ENCODE measurements at regions not wholly inside any gene's neighbourhood (a gene's known extent, or its start where the extent isn't known, plus 50 kb on each side); places are given as distances from the start of the nearest gene placed in this dataset.

DNA sequence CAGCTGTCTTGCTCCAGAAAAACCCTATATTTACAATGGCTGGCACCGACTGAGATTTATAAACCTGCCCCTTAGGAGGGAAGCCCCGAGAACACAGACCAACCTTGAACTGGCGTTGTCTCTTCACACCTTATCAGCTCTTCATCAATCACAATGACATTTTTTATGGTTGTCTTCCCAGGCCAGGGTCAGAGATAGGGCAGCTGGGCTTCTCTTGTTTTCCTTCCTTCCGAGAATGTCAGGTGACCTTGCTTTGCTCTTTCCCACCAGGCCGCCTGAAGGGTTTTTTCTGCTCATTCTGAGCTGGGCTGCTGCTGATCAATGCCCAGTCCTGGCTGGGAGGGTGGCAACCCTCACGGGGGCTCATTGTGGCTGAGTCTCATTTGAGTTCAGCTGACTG is 619.1 kb downstream of the CCDC171 start:
- Histone ChIP-seq H2AFZ (ENCODE audit: low read length) (no peak overlapping the region), H3K56ac (ENCODE audit: insufficient read length, low read depth, low read length) (no peak overlapping the region)

More for the DNA sequence above, 619.1 kb downstream of the CCDC171 start:
- Histone ChIP-seq H2AK5ac (ENCODE audit: insufficient read length, low read length) (no peak overlapping the region), H2BK5ac (ENCODE audit: insufficient read length, low read length) (no peak overlapping the region), H3K79me2 (ENCODE audit: insufficient read depth, low read length) (no peaks in the 10 kb centered on the region), H2BK12ac (ENCODE audit: insufficient read length, low read depth, low read length) (no peak overlapping the region), H3K4me1 (ENCODE audit: insufficient read depth, low read length) (no peaks in the 10 kb centered on the region), H4K8ac (replicated peaks; ENCODE audit: insufficient read length, low read depth, low read length) (no peak overlapping the region), H4K20me1 (ENCODE audit: control insufficient read depth, insufficient read depth, insufficient read length) (no peaks in the 10 kb centered on the region), H4K91ac (ENCODE audit: insufficient read length, low read depth, low read length) (no peak overlapping the region), H3K4me2 (ENCODE audit: insufficient read depth, insufficient read length, low read length) (no peak overlapping the region), H3K27me3 (ENCODE audit: insufficient read depth, low read length) (no peaks in the 10 kb centered on the region), H2BK20ac (ENCODE audit: low read depth, low read length, poor library complexity, severe bottlenecking) (no peak overlapping the region), H3K79me1 (ENCODE audit: insufficient read depth, low read depth, low read length, poor library complexity, severe bottlenecking) (no peaks in the 10 kb centered on the region), H3K4ac (ENCODE audit: low read depth, low read length) (no peak overlapping the region), H2BK120ac (ENCODE audit: low read depth, low read length, poor library complexity, severe bottlenecking) (no peak overlapping the region), H4K5ac (ENCODE audit: insufficient read length, low read depth, low read length) (no peak overlapping the region), H3K23me2 (ENCODE audit: insufficient read length, low read depth, low read length, poor library complexity, severe bottlenecking) (no peaks in the 10 kb centered on the region), H3K23ac (ENCODE audit: insufficient read length, low read depth, low read length) (no peak overlapping the region), H3K14ac (ENCODE audit: insufficient read depth, low read length) (no peak overlapping the region), H3T11ph (ENCODE audit: low read length) (no peak overlapping the region), H3K9me3 (ENCODE audit: control insufficient read depth, low read depth, low read length) (no peaks in the 10 kb centered on the region), H3K9ac (ENCODE audit: extremely low read depth, insufficient read length, low read length) (no peak overlapping the region), H2BK15ac (ENCODE audit: low read depth, low read length) (no peak overlapping the region), H3K18ac (ENCODE audit: insufficient read length, low read depth, low read length) (no peak overlapping the region), H3K27ac (ENCODE audit: insufficient read length, low read depth, low read length) (no peak overlapping the region)
- TF ChIP-seq, protein P1, sequence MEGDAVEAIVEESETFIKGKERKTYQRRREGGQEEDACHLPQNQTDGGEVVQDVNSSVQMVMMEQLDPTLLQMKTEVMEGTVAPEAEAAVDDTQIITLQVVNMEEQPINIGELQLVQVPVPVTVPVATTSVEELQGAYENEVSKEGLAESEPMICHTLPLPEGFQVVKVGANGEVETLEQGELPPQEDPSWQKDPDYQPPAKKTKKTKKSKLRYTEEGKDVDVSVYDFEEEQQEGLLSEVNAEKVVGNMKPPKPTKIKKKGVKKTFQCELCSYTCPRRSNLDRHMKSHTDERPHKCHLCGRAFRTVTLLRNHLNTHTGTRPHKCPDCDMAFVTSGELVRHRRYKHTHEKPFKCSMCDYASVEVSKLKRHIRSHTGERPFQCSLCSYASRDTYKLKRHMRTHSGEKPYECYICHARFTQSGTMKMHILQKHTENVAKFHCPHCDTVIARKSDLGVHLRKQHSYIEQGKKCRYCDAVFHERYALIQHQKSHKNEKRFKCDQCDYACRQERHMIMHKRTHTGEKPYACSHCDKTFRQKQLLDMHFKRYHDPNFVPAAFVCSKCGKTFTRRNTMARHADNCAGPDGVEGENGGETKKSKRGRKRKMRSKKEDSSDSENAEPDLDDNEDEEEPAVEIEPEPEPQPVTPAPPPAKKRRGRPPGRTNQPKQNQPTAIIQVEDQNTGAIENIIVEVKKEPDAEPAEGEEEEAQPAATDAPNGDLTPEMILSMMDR (conservative IDR thresholded peaks at IDR 0.05) = no peak
- no peak overlapping the region for H3K27ac Mint-ChIP-seq
- H3K27me3 Mint-ChIP-seq (ENCODE audit: low read depth) = no peaks in the 10 kb centered on the region
- no peaks in the 10 kb centered on the region for H3K36me3 Mint-ChIP-seq (ENCODE audit: insufficient read depth in 1 of 3, low read depth in 3 of 3)
- no peaks in the 10 kb centered on the region; a peak in 1 of 4 replicates for H3K4me1 Mint-ChIP-seq
- H3K4me3 Mint-ChIP-seq = no peak overlapping the region
- no peaks in the 10 kb centered on the region for H3K9me3 Mint-ChIP-seq
- WGBS (ENCODE audit: extremely low coverage, insufficient read length, low lambda C conversion rate) = no CpG with 5 or more reads among the region's 6 CpGs
- no peak for DNase-seq
